CD14-positive monocyte (primary cell): ENCODE measurements at regions not wholly inside any gene's neighbourhood (a gene's known extent, or its start where the extent isn't known, plus 50 kb on each side); places are given as distances from the start of the nearest gene placed in this dataset.

Experiments used
- DNase-seq, 3 donors: peaks; one replicate each; pipeline ENCODE4 v3.0.0-alpha.2; 2011 to 2022
- H2AFZ ChIP-seq: 2 replicates; pipeline ENCODE4 v1.6.0; 2012; ENCODE audit warnings: mild to moderate bottlenecking, low read depth, low read length, inconsistent platforms; ENCODE audit not compliant: insufficient read depth, poor library complexity, severe bottlenecking
- H3K27ac ChIP-seq, 2 donors: 1 replicate in 1 of 2; 2 replicates in 1 of 2; pipeline ENCODE4 v1.5.1; 2012 to 2013; ENCODE audit warnings: low read length in 2 of 2, control low read depth in 1 of 2, inconsistent platforms in 1 of 2, low read depth in 1 of 2, mild to moderate bottlenecking in 1 of 2
- H3K27me3 ChIP-seq, 2 donors: one replicate each; pipeline versions ENCODE4 v1.6.0 to v1.6.1; 2011 to 2013; ENCODE audit warnings: low read length in 2 of 2; ENCODE audit not compliant: control insufficient read depth in 2 of 2, insufficient read depth in 2 of 2
- H3K36me3 ChIP-seq, 2 donors: replicated peaks in 1 of 2; 1 replicate in 1 of 2; 2 replicates in 1 of 2; pipeline versions ENCODE4 v1.5.1 to v1.6.1; 2012 to 2013; ENCODE audit warnings: low read length in 2 of 2, control low read depth in 1 of 2, inconsistent platforms in 1 of 2, mild to moderate bottlenecking in 1 of 2; ENCODE audit not compliant: insufficient read depth in 2 of 2, control insufficient read depth in 1 of 2
- H3K4me1 ChIP-seq, 2 donors: 1 replicate in 1 of 2; 2 replicates in 1 of 2; pipeline versions ENCODE4 v1.5.1 to v1.6.1; 2012 to 2013; ENCODE audit warnings: low read length in 2 of 2, control low read depth in 1 of 2, inconsistent platforms in 1 of 2, mild to moderate bottlenecking in 1 of 2, moderate library complexity in 1 of 2; ENCODE audit not compliant: insufficient read depth in 2 of 2, control insufficient read depth in 1 of 2
- H3K4me2 ChIP-seq: replicated peaks from 2 replicates; pipeline ENCODE3; 2012; ENCODE audit warnings: low read length, moderate library complexity, mild to moderate bottlenecking; ENCODE audit not compliant: poor library complexity, severe bottlenecking; ENCODE audit errors: extremely low read depth
- H3K4me3 ChIP-seq, 3 experiments: fragments of 200-600 bp in 1 of 3; sonication (generic) in 1 of 3; replicated peaks in 1 of 3; 1 replicate in 2 of 3; 2 replicates in 1 of 3; pipeline ENCODE4 v1.5.1; 2011 to 2013; ENCODE audit warnings: low read length in 3 of 3, mild to moderate bottlenecking in 3 of 3, control low read depth in 2 of 3, low read depth in 2 of 3, inconsistent platforms in 1 of 3, moderate library complexity in 1 of 3
- H3K79me2 ChIP-seq: 2 replicates; pipeline ENCODE4 v1.6.0; 2012; ENCODE audit warnings: mild to moderate bottlenecking, control low read depth, inconsistent platforms, low read length, moderate library complexity; ENCODE audit not compliant: insufficient read depth
- H3K9ac ChIP-seq: 2 replicates; pipeline ENCODE4 v1.6.0; 2017; ENCODE audit warnings: low read length, mild to moderate bottlenecking; ENCODE audit not compliant: insufficient read depth, poor library complexity, severe bottlenecking
- H3K9me3 ChIP-seq, 2 donors: replicated peaks in 1 of 2; 1 replicate in 1 of 2; 2 replicates in 1 of 2; pipeline versions ENCODE4 v1.5.1 to v1.6.1; 2012 to 2013; ENCODE audit warnings: low read length in 2 of 2, control low read depth in 1 of 2; ENCODE audit not compliant: control insufficient read depth in 1 of 2, insufficient read depth in 1 of 2
- H4K20me1 ChIP-seq: 2 replicates; pipeline ENCODE4 v1.6.0; 2012; ENCODE audit warnings: mild to moderate bottlenecking, low read length, control low read depth, moderate library complexity; ENCODE audit not compliant: insufficient read depth
- H3K27ac Mint-ChIP-seq, 7 donors: one replicate each; pipeline ENCODE4 v1.8.0; 2020; ENCODE audit warnings: mild to moderate bottlenecking in 7 of 7, mixed read lengths in 7 of 7, moderate library complexity in 6 of 7, inconsistent platforms in 2 of 7
- H3K27me3 Mint-ChIP-seq, 3 donors: one replicate each; pipeline ENCODE4 v1.8.0; 2021 to 2022; ENCODE audit warnings: low read depth in 3 of 3, mild to moderate bottlenecking in 3 of 3, mixed read lengths in 3 of 3, moderate library complexity in 3 of 3, inconsistent platforms in 1 of 3
- H3K36me3 Mint-ChIP-seq, 2 donors: one replicate each; pipeline ENCODE4 v1.8.0; 2020; ENCODE audit warnings: mixed read lengths in 2 of 2, inconsistent platforms in 1 of 2, mild to moderate bottlenecking in 1 of 2
- H3K4me1 Mint-ChIP-seq: one replicate; pipeline ENCODE4 v1.8.0; 2020; ENCODE audit warnings: mild to moderate bottlenecking, mixed read lengths
- H3K4me3 Mint-ChIP-seq, 2 donors: one replicate each; pipeline ENCODE4 v1.8.0; 2020; ENCODE audit warnings: mild to moderate bottlenecking in 2 of 2, mixed read lengths in 2 of 2, moderate library complexity in 1 of 2
- H3K9me3 Mint-ChIP-seq, 7 donors: one replicate each; pipeline ENCODE4 v1.8.0; 2020 to 2022; ENCODE audit warnings: mixed read lengths in 7 of 7, mild to moderate bottlenecking in 6 of 7, moderate library complexity in 6 of 7, inconsistent platforms in 2 of 7
- CTCF ChIP-seq: fragments of 200-600 bp; IDR thresholded peaks from one replicate; pipeline ENCODE4 v1.8.0; 2022; ENCODE audit warnings: antibody characterized with exemption, mild to moderate bottlenecking
- WGBS: methylation state at CpG from one replicate; pipeline ENCODE4 v1.1.5; 2013; ENCODE audit warnings: missing lambda C conversion rate; ENCODE audit not compliant: insufficient coverage; 5-methylcytosine and 5-hydroxymethylcytosine counted together
- intact Hi-C, 2 donors: fragments of 100-400 bp; cut with micrococcal nuclease; formaldehyde crosslinking; loops; one replicate each; pipeline versions ENCODE4 v1.15.0 to v1.15.1; 2023

- H3K4me3 Mint-ChIP-seq: no peak overlapping the region
- H3K27me3 Mint-ChIP-seq: peaks cover 8 to 10% (median 10%) of the 10 kb centered on the region in 3 donors
- H3K79me2 ChIP-seq: no peaks in the 10 kb centered on the region
- H2AFZ ChIP-seq: no peak overlapping the region
- H3K36me3 ChIP-seq: no peaks in the 10 kb centered on the region
- no peaks in the 10 kb centered on the region for H3K36me3 Mint-ChIP-seq
- 82% methylated on average over 5 of the region's 8 CpGs for WGBS
- no peaks in the 10 kb centered on the region for H3K4me1 Mint-ChIP-seq
- H3K4me3 ChIP-seq: no peak overlapping the region
- no peak overlapping the region for H3K27ac ChIP-seq
- no peak overlapping the region for H3K9ac ChIP-seq
- no peak for TF ChIP-seq CTCF
- no peaks in the 10 kb centered on the region for H3K9me3 ChIP-seq
- peaks cover 0 to 5% of the 10 kb centered on the region in 2 donors for H3K27me3 ChIP-seq
- H4K20me1 ChIP-seq: no peaks in the 10 kb centered on the region
- no peaks in the 10 kb centered on the region for H3K4me1 ChIP-seq
- no peak overlapping the region for H3K27ac Mint-ChIP-seq
- intact Hi-C loops: no loop called here
- peaks cover 0 to 1% (median 0%) of the 10 kb centered on the region in 7 donors for H3K9me3 Mint-ChIP-seq
- no peak for DNase-seq
- no peak overlapping the region for H3K4me2 ChIP-seq
Observed at GRCh38 chr2:121099329-121100290, 185.4 kb downstream of the TFCP2L1 start.

- H3K4me3 ChIP-seq: no peak overlapping the region
- Mint-ChIP-seq H3K27ac (no peak overlapping the region), H3K4me1 (no peaks in the 10 kb centered on the region), H3K36me3 (no peaks in the 10 kb centered on the region), H3K4me3 (no peak overlapping the region), H3K27me3 (peaks cover 6 to 11% (median 7%) of the 10 kb centered on the region in 3 donors), H3K9me3 (peaks cover 0 to 1% (median 0%) of the 10 kb centered on the region in 7 donors)
- no peak for TF ChIP-seq CTCF
- H3K36me3 ChIP-seq: no peaks in the 10 kb centered on the region
- 88% methylated on average over 7 of the region's 10 CpGs for WGBS
- no peak overlapping the region for H2AFZ ChIP-seq
- DNase-seq: no peak
- H3K79me2 ChIP-seq: no peaks in the 10 kb centered on the region
- H4K20me1 ChIP-seq: no peaks in the 10 kb centered on the region
- no peaks in the 10 kb centered on the region for H3K9me3 ChIP-seq
- intact Hi-C loops: no loop called here
- H3K27me3 ChIP-seq: peaks cover 0 to 5% of the 10 kb centered on the region in 2 donors
- H3K4me2 ChIP-seq: no peak overlapping the region
- H3K27ac ChIP-seq: no peak overlapping the region
- no peak overlapping the region for H3K9ac ChIP-seq
- no peaks in the 10 kb centered on the region for H3K4me1 ChIP-seq
Observed at GRCh38 chr2:121101093-121101715, 183.8 kb downstream of the TFCP2L1 start.
